Endometrial microvascular endothelial cells (primary cell): ENCODE measurements at regions not wholly inside any gene's neighbourhood (a gene's known extent, or its start where the extent isn't known, plus 50 kb on each side); places are given as distances from the start of the nearest gene placed in this dataset.
"Not testable (repeated sequence)": the region's sequence is repeated elsewhere in the genome, so short reads cannot be mapped to it uniquely, and the experiment has no call there.

ENCODE experiments used
- in situ Hi-C: cut with HindIII; loops from 2 replicates; pipeline ENCODE4 v1.10.0; 2017; ENCODE audit warnings: low sequenced_read_pairs, low pct_unique_long_range_greater_than_20kb; ENCODE audit errors: inconsistent ontology term

GRCh38 chr21:15468368-15468767 lies 261.4 kb upstream of the USP25 start:
- in situ Hi-C loops, result no loop called here

GRCh38 chr21:15472108-15473040 lies 257.4 kb upstream of the USP25 start:
- in situ Hi-C loops, result no loop called here

GRCh38 chr21:15477773-15478172 lies 252.0 kb upstream of the USP25 start:
- in situ Hi-C loops, result not testable (repeated sequence)

- in situ Hi-C loops, result loop anchor here (10.0 kb wide), 1 partner anchor 595 kb away; no protein-coding TSS in a partner anchor
These were observed 249.6 kb upstream of the USP25 start for GRCh38 chr21:15480160-15480559.

- in situ Hi-C loops, result loop anchor here (10.0 kb wide), 1 partner anchor 598 kb away; no protein-coding TSS in a partner anchor
These were observed 246.5 kb upstream of the USP25 start for GRCh38 chr21:15483138-15483780.

GRCh38 chr21:15486460-15487195 lies 243.2 kb upstream of the USP25 start:
- in situ Hi-C loops, result loop anchor here (10.0 kb wide), 1 partner anchor 602 kb away; no protein-coding TSS in a partner anchor

GRCh38 chr21:15487196-15487550 lies 242.6 kb upstream of the USP25 start:
- in situ Hi-C loops, result loop anchor here (10.0 kb wide), 1 partner anchor 602 kb away; no protein-coding TSS in a partner anchor

- in situ Hi-C loops, result no loop called here
These were observed 238.7 kb upstream of the USP25 start for GRCh38 chr21:15491100-15491499.

- in situ Hi-C loops, result no loop called here
These were observed 236.1 kb upstream of the USP25 start for GRCh38 chr21:15493646-15494045.

GRCh38 chr21:15494481-15494880 lies 235.3 kb upstream of the USP25 start:
- in situ Hi-C loops, result no loop called here

GRCh38 chr21:15495965-15496364 lies 233.8 kb upstream of the USP25 start:
- in situ Hi-C loops, result no loop called here

GRCh38 chr21:15496911-15497310 lies 232.9 kb upstream of the USP25 start:
- in situ Hi-C loops, result no loop called here

GRCh38 chr21:15498455-15498854 lies 231.3 kb upstream of the USP25 start:
- in situ Hi-C loops, result no loop called here

- in situ Hi-C loops, result no loop called here
These were observed 223.7 kb upstream of the USP25 start for GRCh38 chr21:15506086-15506485.

- in situ Hi-C loops, result no loop called here
These were observed 221.2 kb upstream of the USP25 start for GRCh38 chr21:15508554-15508953.

- in situ Hi-C loops, result no loop called here
These were observed 215.5 kb upstream of the USP25 start for GRCh38 chr21:15514073-15514946.

GRCh38 chr21:15515908-15516307 lies 213.9 kb upstream of the USP25 start:
- in situ Hi-C loops, result no loop called here

GRCh38 chr21:15517394-15517793 lies 212.4 kb upstream of the USP25 start:
- in situ Hi-C loops, result no loop called here
